WTC11 (cell line): ENCODE measurements at regions not wholly inside any gene's neighbourhood (a gene's known extent, or its start where the extent isn't known, plus 50 kb on each side); places are given as distances from the start of the nearest gene placed in this dataset.

ENCODE experiments used
- CTCF ChIP-seq: fragments of 200-600 bp; IDR thresholded peaks from 2 replicates; pipeline ENCODE4 v1.8.0; 2022; ENCODE audit warnings: antibody characterized with exemption
- JUN ChIP-seq: sonication (generic); formaldehyde crosslinking; IDR thresholded peaks from 2 replicates; pipeline ENCODE4 v1.8.0; 2023; ENCODE audit warnings: mild to moderate bottlenecking, missing genetic modification reagents
- NFE2L1 ChIP-seq: sonication (generic); formaldehyde crosslinking; IDR thresholded peaks from 2 replicates; pipeline ENCODE4 v1.8.1; 2023; ENCODE audit warnings: missing genetic modification reagents
- TF ChIP-seq, protein P1 (sequence below): sonication (generic); formaldehyde crosslinking; IDR thresholded peaks from 2 replicates; pipeline ENCODE4 v1.8.1; 2023; ENCODE audit warnings: mild to moderate bottlenecking, missing genetic modification reagents, moderate library complexity

DNA sequence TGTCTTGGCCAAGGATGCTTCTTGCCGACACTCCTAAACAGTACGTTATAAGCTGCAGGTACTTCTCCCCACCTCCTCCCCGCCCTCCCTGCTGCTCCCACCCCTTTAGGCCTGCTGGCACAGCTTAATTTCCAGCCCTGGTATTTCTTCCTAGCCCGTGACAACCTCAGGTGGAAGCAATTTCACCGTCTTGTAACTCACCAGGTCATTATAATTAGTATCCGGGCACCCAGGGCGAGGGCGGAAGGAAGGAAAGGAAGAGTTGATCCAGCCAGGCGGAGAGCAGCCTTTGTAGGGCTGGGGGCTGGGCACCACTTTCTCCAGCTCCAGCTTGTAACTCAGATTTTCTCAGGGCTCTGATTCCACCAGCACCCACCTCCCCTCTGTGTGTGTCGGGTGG, 153.5 kb upstream of the CSF3R start:
- TF ChIP-seq NFE2L1 (CRISPR knock-in tag), result no peak
- no peak for TF ChIP-seq CTCF
- TF ChIP-seq, protein P1, sequence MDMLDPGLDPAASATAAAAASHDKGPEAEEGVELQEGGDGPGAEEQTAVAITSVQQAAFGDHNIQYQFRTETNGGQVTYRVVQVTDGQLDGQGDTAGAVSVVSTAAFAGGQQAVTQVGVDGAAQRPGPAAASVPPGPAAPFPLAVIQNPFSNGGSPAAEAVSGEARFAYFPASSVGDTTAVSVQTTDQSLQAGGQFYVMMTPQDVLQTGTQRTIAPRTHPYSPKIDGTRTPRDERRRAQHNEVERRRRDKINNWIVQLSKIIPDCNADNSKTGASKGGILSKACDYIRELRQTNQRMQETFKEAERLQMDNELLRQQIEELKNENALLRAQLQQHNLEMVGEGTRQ (CRISPR knock-in tag), result no peak
- no peak for TF ChIP-seq JUN (CRISPR knock-in tag)
